Fibroblast of lung (primary cell): ENCODE measurements at regions not wholly inside any gene's neighbourhood (a gene's known extent, or its start where the extent isn't known, plus 50 kb on each side); places are given as distances from the start of the nearest gene placed in this dataset.

Experiments
- DNase-seq, 2 donors: peaks; one replicate each; pipeline versions ENCODE4 v3.0.0 to v3.0.0-alpha.2; 2010; ENCODE audit warnings: low read depth in 2 of 2
- H2AFZ ChIP-seq: 2 replicates; pipeline ENCODE4 v1.5.1; 2012; ENCODE audit warnings: low read length, control low read depth, inconsistent platforms
- H3K27ac ChIP-seq: 2 replicates; pipeline ENCODE4 v1.5.1; 2011; ENCODE audit warnings: low read length, control low read depth; ENCODE audit not compliant: insufficient read depth
- H3K27me3 ChIP-seq: 2 replicates; pipeline ENCODE4 v1.5.1; 2011; ENCODE audit warnings: mild to moderate bottlenecking, low read length; ENCODE audit not compliant: control insufficient read depth, insufficient read depth
- H3K36me3 ChIP-seq: 2 replicates; pipeline ENCODE4 v1.5.1; 2011; ENCODE audit warnings: low read length; ENCODE audit not compliant: control insufficient read depth, insufficient read depth
- H3K4me1 ChIP-seq: 2 replicates; pipeline ENCODE4 v1.5.1; 2011; ENCODE audit warnings: low read length; ENCODE audit not compliant: control insufficient read depth, insufficient read depth; ENCODE audit errors: extremely low read depth
- H3K4me2 ChIP-seq: 2 replicates; pipeline ENCODE4 v1.5.1; 2011; ENCODE audit warnings: low read length, control low read depth; ENCODE audit not compliant: insufficient read depth; ENCODE audit errors: extremely low read depth
- H3K4me3 ChIP-seq, 4 experiments: fragments of 200-600 bp in 1 of 4; sonication (generic) in 1 of 4; replicated peaks in 1 of 4; 2 replicates each; pipeline ENCODE4 v1.5.1; 2011 to 2016; ENCODE audit warnings: low read length in 4 of 4, low read depth in 3 of 4, mild to moderate bottlenecking in 3 of 4, control low read depth in 2 of 4, inconsistent platforms in 1 of 4, mixed read lengths in 1 of 4; ENCODE audit not compliant: insufficient read depth in 1 of 4; ENCODE audit errors: control extremely low read depth in 1 of 4
- H3K79me2 ChIP-seq: 2 replicates; pipeline ENCODE4 v1.5.1; 2012; ENCODE audit warnings: mild to moderate bottlenecking, low read length, inconsistent platforms; ENCODE audit not compliant: control insufficient read depth, insufficient read depth
- H3K9ac ChIP-seq: 2 replicates; pipeline ENCODE4 v1.5.1; 2011; ENCODE audit warnings: mild to moderate bottlenecking, low read length, control low read depth; ENCODE audit not compliant: insufficient read depth
- H3K9me3 ChIP-seq: 2 replicates; pipeline ENCODE4 v1.5.1; 2012; ENCODE audit warnings: low read depth, low read length; ENCODE audit not compliant: control insufficient read depth, insufficient read depth
- H4K20me1 ChIP-seq: 2 replicates; pipeline ENCODE4 v1.5.1; 2011; ENCODE audit warnings: low read length; ENCODE audit not compliant: control insufficient read depth, insufficient read depth; ENCODE audit errors: extremely low read depth
- CTCF ChIP-seq, 2 donors: IDR thresholded peaks in 1 of 2; conservative IDR thresholded peaks in 1 of 2; 1 replicate in 1 of 2; 2 replicates in 1 of 2; pipeline ENCODE4 v1.5.1; 2011 to 2012; ENCODE audit warnings: low read length in 2 of 2, control low read depth in 1 of 2, inconsistent platforms in 1 of 2, low read depth in 1 of 2, mild to moderate bottlenecking in 1 of 2
- EZH2 ChIP-seq: IDR thresholded peaks from 2 replicates; pipeline ENCODE4 v1.5.1; 2012; ENCODE audit warnings: low read length, control low read depth, mild to moderate bottlenecking; ENCODE audit errors: missing control alignments

GRCh38 chr2:198774576-198774975 is 683.2 kb downstream of the SATB2 start:
- Histone ChIP-seq H4K20me1 (no peaks in the 10 kb centered on the region), H3K4me3 (no peak overlapping the region), H3K4me1 (no peaks in the 10 kb centered on the region), H3K79me2 (no peaks in the 10 kb centered on the region), H3K9me3 (no peaks in the 10 kb centered on the region), H3K27me3 (no peaks in the 10 kb centered on the region), H3K4me2 (no peak overlapping the region), H3K36me3 (no peaks in the 10 kb centered on the region), H3K27ac (no peak overlapping the region), H3K9ac (no peak overlapping the region), H2AFZ (no peak overlapping the region)
- DNase-seq: no peak
- TF ChIP-seq CTCF (conservative IDR thresholded peaks at IDR 0.05 in 1 of 2, IDR thresholded peaks at IDR 0.05 in 1 of 2; ENCODE audit: low read depth in 1 of 2, low read length in 2 of 2) (no peak), EZH2 (no peak)

GRCh38 chr2:198767694-198768093 is 690.0 kb downstream of the SATB2 start:
- H3K9me3 ChIP-seq: no peaks in the 10 kb centered on the region
- no peaks in the 10 kb centered on the region for H3K36me3 ChIP-seq
- H3K4me2 ChIP-seq: no peak overlapping the region
- no peaks in the 10 kb centered on the region for H3K27me3 ChIP-seq
- no peaks in the 10 kb centered on the region for H4K20me1 ChIP-seq
- TF ChIP-seq CTCF (conservative IDR thresholded peaks at IDR 0.05 in 1 of 2, IDR thresholded peaks at IDR 0.05 in 1 of 2; ENCODE audit: low read depth in 1 of 2, low read length in 2 of 2) (no peak), EZH2 (no peak)
- H3K4me1 ChIP-seq: no peaks in the 10 kb centered on the region
- no peak overlapping the region for H2AFZ ChIP-seq
- no peak overlapping the region for H3K27ac ChIP-seq
- no peaks in the 10 kb centered on the region for H3K79me2 ChIP-seq
- DNase-seq: no peak
- no peak overlapping the region for H3K9ac ChIP-seq
- H3K4me3 ChIP-seq: no peak overlapping the region

GRCh38 chr2:198763793-198764192 is 693.9 kb downstream of the SATB2 start:
- no peak overlapping the region for H3K4me2 ChIP-seq
- no peak overlapping the region for H2AFZ ChIP-seq
- TF ChIP-seq CTCF (conservative IDR thresholded peaks at IDR 0.05 in 1 of 2, IDR thresholded peaks at IDR 0.05 in 1 of 2; ENCODE audit: low read depth in 1 of 2, low read length in 2 of 2) (no peak), EZH2 (no peak)
- no peaks in the 10 kb centered on the region for H3K9me3 ChIP-seq
- peak; percentile 28 to 66 for DNase-seq
- H3K27me3 ChIP-seq: no peaks in the 10 kb centered on the region
- H3K27ac ChIP-seq: no peak overlapping the region
- no peak overlapping the region for H3K4me3 ChIP-seq
- H3K9ac ChIP-seq: no peak overlapping the region
- H4K20me1 ChIP-seq: no peaks in the 10 kb centered on the region
- no peaks in the 10 kb centered on the region for H3K36me3 ChIP-seq
- H3K4me1 ChIP-seq: no peaks in the 10 kb centered on the region
- no peaks in the 10 kb centered on the region for H3K79me2 ChIP-seq
